ENCODE measurements at regions not wholly inside any gene's neighbourhood (a gene's known extent, or its start where the extent isn't known, plus 50 kb on each side); places are given as distances from the start of the nearest gene placed in this dataset.

DNA sequence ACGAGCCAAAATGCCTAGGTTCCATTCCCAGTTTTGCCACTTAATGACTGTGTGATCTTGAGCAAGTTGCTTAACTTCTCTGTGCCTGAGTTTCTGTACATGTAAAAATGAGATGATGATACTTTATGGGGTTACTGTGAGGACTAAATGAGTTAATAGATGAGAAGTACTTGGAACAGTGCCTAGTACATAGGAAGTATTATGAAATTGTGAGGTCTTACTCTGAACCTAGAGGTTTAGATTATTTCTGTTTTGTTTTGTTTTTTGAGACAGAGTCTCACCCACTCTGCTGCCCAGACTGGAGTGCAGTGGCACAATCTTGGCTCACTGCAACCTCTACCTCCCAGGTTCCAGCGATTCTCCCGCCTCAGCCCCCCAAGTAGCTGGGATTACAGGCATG lies 227.0 kb upstream of the POU2AF2 start:
- Histone ChIP-seq H2AFZ (no peak overlapping the region), H3K4me1 (no peaks in the 10 kb centered on the region), H3K4me3 (ENCODE audit: low read depth, low read length) (no peak overlapping the region), H3K9me3 (ENCODE audit: control insufficient read depth, low read length) (no peaks in the 10 kb centered on the region), H3K36me3 (ENCODE audit: control insufficient read depth, insufficient read depth, low read length) (no peaks in the 10 kb centered on the region), H3K27me3 (ENCODE audit: control insufficient read depth, insufficient read depth, low read length) (no peaks in the 10 kb centered on the region), H3K9ac (no peak overlapping the region), H3K4me2 (ENCODE audit: low read length) (no peak overlapping the region), H3K79me2 (no peaks in the 10 kb centered on the region), H3K27ac (no peak overlapping the region)
- TF ChIP-seq, protein P1, sequence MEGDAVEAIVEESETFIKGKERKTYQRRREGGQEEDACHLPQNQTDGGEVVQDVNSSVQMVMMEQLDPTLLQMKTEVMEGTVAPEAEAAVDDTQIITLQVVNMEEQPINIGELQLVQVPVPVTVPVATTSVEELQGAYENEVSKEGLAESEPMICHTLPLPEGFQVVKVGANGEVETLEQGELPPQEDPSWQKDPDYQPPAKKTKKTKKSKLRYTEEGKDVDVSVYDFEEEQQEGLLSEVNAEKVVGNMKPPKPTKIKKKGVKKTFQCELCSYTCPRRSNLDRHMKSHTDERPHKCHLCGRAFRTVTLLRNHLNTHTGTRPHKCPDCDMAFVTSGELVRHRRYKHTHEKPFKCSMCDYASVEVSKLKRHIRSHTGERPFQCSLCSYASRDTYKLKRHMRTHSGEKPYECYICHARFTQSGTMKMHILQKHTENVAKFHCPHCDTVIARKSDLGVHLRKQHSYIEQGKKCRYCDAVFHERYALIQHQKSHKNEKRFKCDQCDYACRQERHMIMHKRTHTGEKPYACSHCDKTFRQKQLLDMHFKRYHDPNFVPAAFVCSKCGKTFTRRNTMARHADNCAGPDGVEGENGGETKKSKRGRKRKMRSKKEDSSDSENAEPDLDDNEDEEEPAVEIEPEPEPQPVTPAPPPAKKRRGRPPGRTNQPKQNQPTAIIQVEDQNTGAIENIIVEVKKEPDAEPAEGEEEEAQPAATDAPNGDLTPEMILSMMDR (IDR thresholded peaks at IDR 0.05), result no peak

DNA sequence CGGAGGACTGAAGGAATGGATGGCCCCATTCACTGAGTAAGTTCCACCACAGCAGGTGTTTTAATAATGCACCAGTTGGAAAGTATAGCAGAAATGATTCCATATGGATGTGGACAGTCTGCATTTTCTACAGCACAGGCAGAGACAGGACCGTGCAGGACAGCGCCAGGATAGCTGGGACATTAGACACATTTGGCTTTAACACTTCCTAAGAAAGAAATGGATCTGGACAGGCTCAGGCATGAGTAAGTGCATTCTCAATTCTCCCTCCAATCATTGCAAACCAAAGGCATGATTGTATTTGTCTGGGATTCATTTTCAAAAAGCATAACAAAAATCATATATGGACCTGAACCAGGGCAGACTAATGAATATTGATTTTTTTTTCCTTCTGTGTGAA lies 233.0 kb upstream of the POU2AF2 start:
- no peak overlapping the region for H3K27ac ChIP-seq
- no peak overlapping the region for H3K9ac ChIP-seq
- H3K9me3 ChIP-seq (ENCODE audit: control insufficient read depth, low read length), result no peaks in the 10 kb centered on the region
- no peaks in the 10 kb centered on the region for H3K36me3 ChIP-seq (ENCODE audit: control insufficient read depth, insufficient read depth, low read length)
- no peak overlapping the region for H2AFZ ChIP-seq
- no peaks in the 10 kb centered on the region for H3K4me1 ChIP-seq
- no peaks in the 10 kb centered on the region for H3K27me3 ChIP-seq (ENCODE audit: control insufficient read depth, insufficient read depth, low read length)
- H3K4me3 ChIP-seq (ENCODE audit: low read depth, low read length), result no peak overlapping the region
- no peaks in the 10 kb centered on the region for H3K79me2 ChIP-seq
- TF ChIP-seq, protein P1 (IDR thresholded peaks at IDR 0.05), result no peak
- H3K4me2 ChIP-seq (ENCODE audit: low read length), result no peak overlapping the region

DNA sequence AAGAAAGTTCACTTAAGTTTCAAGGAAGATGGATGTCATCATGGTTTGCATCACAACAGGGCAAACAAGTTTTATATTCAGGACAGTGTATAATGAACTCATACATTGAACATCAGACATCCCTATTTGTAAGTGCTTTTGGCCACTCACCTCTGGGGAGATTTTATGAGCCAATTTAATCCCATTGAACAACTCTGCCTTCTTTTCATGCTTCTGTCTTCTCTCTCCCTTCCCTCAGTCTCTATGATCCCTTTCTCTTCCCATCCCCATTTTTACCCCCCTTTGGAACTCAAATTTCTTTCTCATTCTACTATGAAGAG lies 234.3 kb upstream of the POU2AF2 start:
- Histone ChIP-seq H3K27me3 (ENCODE audit: control insufficient read depth, insufficient read depth, low read length) (no peaks in the 10 kb centered on the region), H3K79me2 (no peaks in the 10 kb centered on the region), H3K27ac (no peak overlapping the region), H3K9ac (no peak overlapping the region), H3K9me3 (ENCODE audit: control insufficient read depth, low read length) (no peaks in the 10 kb centered on the region), H3K4me1 (no peaks in the 10 kb centered on the region), H3K4me2 (ENCODE audit: low read length) (no peak overlapping the region), H3K4me3 (ENCODE audit: low read depth, low read length) (no peak overlapping the region), H3K36me3 (ENCODE audit: control insufficient read depth, insufficient read depth, low read length) (no peaks in the 10 kb centered on the region), H2AFZ (no peak overlapping the region)
- TF ChIP-seq, protein P1 (IDR thresholded peaks at IDR 0.05), result no peak

DNA sequence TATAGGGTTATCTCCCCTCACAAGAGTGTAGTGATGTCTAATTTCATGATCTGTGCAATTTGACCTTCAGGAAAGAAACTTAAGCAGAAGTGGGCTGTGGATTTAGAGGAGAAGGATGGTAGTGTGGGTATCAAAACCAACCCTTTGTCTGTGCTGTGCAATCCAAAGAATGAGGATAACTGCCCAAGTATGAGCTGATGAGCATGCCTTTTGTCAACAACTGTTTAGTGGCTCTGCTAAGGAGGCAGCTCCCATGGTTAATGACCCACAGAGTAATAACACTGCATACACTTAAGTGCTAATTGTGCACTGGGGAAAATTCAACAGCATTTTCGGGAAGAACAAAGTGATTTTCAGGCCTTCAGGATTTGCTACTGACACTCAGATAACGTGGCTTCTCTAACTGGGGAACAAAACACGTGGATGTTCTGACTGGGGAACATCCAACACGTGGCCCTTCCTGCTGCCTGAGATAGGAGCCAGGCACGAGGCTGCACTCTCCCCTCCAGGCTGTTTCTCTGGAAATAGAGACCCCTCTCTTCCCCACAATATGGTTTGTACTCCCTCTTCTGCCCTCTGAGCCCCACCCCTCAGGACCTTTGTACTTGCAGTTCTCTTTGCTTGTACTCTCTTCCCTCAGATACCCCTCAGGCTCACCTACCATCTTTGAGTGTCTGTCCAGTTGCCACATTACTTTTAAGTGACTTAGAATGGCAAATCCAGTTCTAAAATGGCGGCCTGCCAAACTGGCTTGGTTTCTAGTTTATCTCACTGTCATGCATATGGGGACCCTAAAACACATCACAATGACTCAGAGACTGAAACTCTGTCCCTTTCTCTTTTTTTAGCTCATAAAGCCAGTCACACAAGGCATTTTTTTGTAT lies 234.9 kb upstream of the POU2AF2 start:
- Histone ChIP-seq H3K36me3 (ENCODE audit: control insufficient read depth, insufficient read depth, low read length) (no peaks in the 10 kb centered on the region), H3K9ac (no peak overlapping the region), H3K79me2 (no peaks in the 10 kb centered on the region), H2AFZ (no peak overlapping the region), H3K9me3 (ENCODE audit: control insufficient read depth, low read length) (no peaks in the 10 kb centered on the region), H3K27ac (no peak overlapping the region), H3K4me3 (ENCODE audit: low read depth, low read length) (no peak overlapping the region), H3K27me3 (ENCODE audit: control insufficient read depth, insufficient read depth, low read length) (no peaks in the 10 kb centered on the region), H3K4me2 (ENCODE audit: low read length) (no peak overlapping the region), H3K4me1 (no peaks in the 10 kb centered on the region)
- TF ChIP-seq, protein P1 (IDR thresholded peaks at IDR 0.05), result no peak

DNA sequence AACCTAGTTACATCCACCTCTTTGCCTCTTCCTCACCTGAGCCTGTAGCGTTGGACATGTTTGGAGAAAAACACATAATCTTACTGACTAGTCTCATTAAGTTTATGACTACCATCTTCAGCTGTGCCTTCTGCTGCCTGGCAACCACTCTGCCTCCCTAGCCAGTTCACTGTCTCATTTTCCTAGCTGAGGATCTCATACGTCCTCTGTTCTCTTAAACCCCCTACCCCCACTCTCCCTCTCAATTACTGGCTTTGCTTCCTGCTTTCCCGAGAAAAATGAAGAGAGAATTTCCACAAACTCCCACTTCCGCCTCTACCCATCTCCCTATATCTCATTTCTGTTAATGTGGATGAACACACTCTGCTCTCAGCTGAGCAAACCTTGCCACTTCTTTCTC lies 239.3 kb upstream of the POU2AF2 start:
- Histone ChIP-seq H2AFZ (no peak overlapping the region), H3K27me3 (ENCODE audit: control insufficient read depth, insufficient read depth, low read length) (no peaks in the 10 kb centered on the region), H3K9me3 (ENCODE audit: control insufficient read depth, low read length) (no peaks in the 10 kb centered on the region), H3K4me3 (ENCODE audit: low read depth, low read length) (no peak overlapping the region), H3K27ac (no peak overlapping the region), H3K9ac (no peak overlapping the region), H3K36me3 (ENCODE audit: control insufficient read depth, insufficient read depth, low read length) (no peaks in the 10 kb centered on the region), H3K4me2 (ENCODE audit: low read length) (no peak overlapping the region), H3K4me1 (no peaks in the 10 kb centered on the region), H3K79me2 (no peaks in the 10 kb centered on the region)
- TF ChIP-seq, protein P1 (IDR thresholded peaks at IDR 0.05), result no peak
